Neural cell (in vitro differentiated cells): ENCODE measurements at regions not wholly inside any gene's neighbourhood (a gene's known extent, or its start where the extent isn't known, plus 50 kb on each side); places are given as distances from the start of the nearest gene placed in this dataset.

Source experiments
- H2AFZ ChIP-seq: fragments of 200-600, 300-800 bp; sonication (generic), shearing (Covaris generic); 2 replicates; pipeline ENCODE4 v1.6.0; 2014; ENCODE audit warnings: low read depth, mild to moderate bottlenecking, antibody characterized with exemption, low read length, moderate library complexity
- H3F3A ChIP-seq: fragments of 200-600 bp; shearing (Covaris generic); 2 replicates; pipeline ENCODE4 v1.6.1; 2016; ENCODE audit warnings: mild to moderate bottlenecking, moderate library complexity, mixed read lengths, antibody characterized with exemption, low read length; ENCODE audit not compliant: insufficient read depth, poor library complexity, severe bottlenecking
- H3K27ac ChIP-seq: fragments of 200-600, 300-800 bp; sonication (generic), shearing (Covaris generic); 2 replicates; pipeline ENCODE4 v1.5.1; 2014; ENCODE audit warnings: mild to moderate bottlenecking, low read length, moderate library complexity
- H3K27me3 ChIP-seq: fragments of 300-800, 200-600 bp; sonication (generic), shearing (Covaris generic); 2 replicates; pipeline ENCODE4 v1.6.0; 2014; ENCODE audit warnings: mild to moderate bottlenecking, low read depth, low read length, moderate library complexity; ENCODE audit not compliant: insufficient read depth
- H3K36me3 ChIP-seq: fragments of 300-800, 200-600 bp; sonication (generic), shearing (Covaris generic); 2 replicates; pipeline ENCODE4 v1.5.1; 2014; ENCODE audit warnings: mild to moderate bottlenecking, antibody characterized with exemption, low read length, moderate library complexity; ENCODE audit not compliant: insufficient read depth
- H3K4me2 ChIP-seq: fragments of 300-800, 200-600 bp; sonication (generic), shearing (Covaris generic); 2 replicates; pipeline ENCODE4 v1.6.0; 2014; ENCODE audit warnings: mild to moderate bottlenecking, low read length
- H3K4me3 ChIP-seq: fragments of 300-800, 200-600 bp; sonication (generic), shearing (Covaris generic); 2 replicates; pipeline ENCODE4 v1.5.1; 2014; ENCODE audit warnings: mild to moderate bottlenecking, low read length, moderate library complexity
- H3K79me2 ChIP-seq: fragments of 200-600 bp; shearing (Covaris generic); replicated peaks from 2 replicates; pipeline ENCODE4 v1.6.0; 2014; ENCODE audit warnings: mild to moderate bottlenecking, low read length, moderate library complexity; ENCODE audit not compliant: insufficient read depth
- H3K9ac ChIP-seq: fragments of 300-800, 200-600 bp; sonication (generic), shearing (Covaris generic); 2 replicates; pipeline ENCODE4 v1.6.1; 2016; ENCODE audit warnings: mild to moderate bottlenecking, low read length, mixed read lengths
- H3K9me2 ChIP-seq: fragments of 200-600 bp; shearing (Covaris generic); 2 replicates; pipeline ENCODE4 v1.6.1; 2016; ENCODE audit warnings: mild to moderate bottlenecking, low read length, mixed read lengths; ENCODE audit not compliant: insufficient read depth
- H3K9me3 ChIP-seq: fragments of 200-600, 300-800 bp; sonication (generic), shearing (Covaris generic); 2 replicates; pipeline ENCODE4 v1.6.1; 2016; ENCODE audit warnings: mild to moderate bottlenecking, mixed run types, low read length, moderate library complexity, mixed read lengths
- H4K20me1 ChIP-seq: fragments of 200-600 bp; shearing (Covaris generic); 2 replicates; pipeline ENCODE4 v1.6.1; 2016; ENCODE audit warnings: mild to moderate bottlenecking, mixed run types; ENCODE audit not compliant: insufficient read depth
- CTCF ChIP-seq: fragments of 450-650 bp; IDR thresholded peaks from 2 replicates; pipeline ENCODE4 v1.5.1; 2014; ENCODE audit warnings: antibody characterized with exemption, mild to moderate bottlenecking, moderate library complexity; ENCODE audit not compliant: poor library complexity, severe bottlenecking
- EP300 ChIP-seq: fragments of 450-650 bp; conservative IDR thresholded peaks from 2 replicates; pipeline ENCODE4 v1.6.1; 2014; ENCODE audit warnings: antibody characterized with exemption, mild to moderate bottlenecking, moderate library complexity; ENCODE audit not compliant: poor library complexity, severe bottlenecking
- EZH2 ChIP-seq: fragments of 200-600, 300-800 bp; shearing (Covaris generic), sonication (generic); IDR thresholded peaks from 2 replicates; pipeline ENCODE4 v1.6.1; 2014; ENCODE audit warnings: antibody characterized with exemption, low read length, borderline replicate concordance, mild to moderate bottlenecking; ENCODE audit not compliant: insufficient read depth, poor library complexity, severe bottlenecking
- MXI1 ChIP-seq: fragments of 450-650 bp; conservative IDR thresholded peaks from 2 replicates; pipeline ENCODE4 v1.6.1; 2014; ENCODE audit warnings: antibody characterized with exemption, mild to moderate bottlenecking; ENCODE audit not compliant: poor library complexity, severe bottlenecking
- POLR2AphosphoS5 ChIP-seq: IDR thresholded peaks from 2 replicates; pipeline ENCODE4 v1.6.1; 2012
- RAD21 ChIP-seq: fragments of 450-650 bp; conservative IDR thresholded peaks from 2 replicates; pipeline ENCODE4 v1.6.1; 2014; ENCODE audit warnings: antibody characterized with exemption, mild to moderate bottlenecking, moderate library complexity
- REST ChIP-seq: IDR thresholded peaks from 2 replicates; pipeline ENCODE4 v1.6.1; 2012; ENCODE audit warnings: borderline replicate concordance
- SMC3 ChIP-seq: fragments of 450-650 bp; conservative IDR thresholded peaks from 2 replicates; pipeline ENCODE4 v1.6.1; 2014; ENCODE audit warnings: antibody characterized with exemption, mild to moderate bottlenecking, moderate library complexity; ENCODE audit not compliant: poor library complexity
- TAF1 ChIP-seq: IDR thresholded peaks from 2 replicates; pipeline ENCODE4 v1.6.1; 2012; ENCODE audit warnings: low read depth

DNA sequence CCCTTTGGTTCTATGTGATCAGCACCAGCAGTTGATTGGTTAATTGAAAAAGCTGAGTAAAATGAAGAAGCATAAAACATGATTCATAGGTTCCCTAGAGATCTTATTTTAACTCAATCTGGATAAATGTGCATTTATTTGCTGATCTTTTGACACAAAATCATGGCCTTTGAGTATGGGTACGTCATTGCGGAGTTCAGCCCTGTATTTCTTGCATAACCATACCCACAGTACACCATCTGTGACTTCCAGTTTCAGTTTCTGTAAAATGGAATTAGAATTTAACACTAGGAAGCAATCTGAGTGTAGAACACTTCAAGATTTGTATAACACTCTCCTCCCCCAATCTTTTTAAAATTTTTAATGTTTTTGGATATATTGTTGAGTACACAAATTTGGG lies 358.2 kb downstream of the DDX10 start:
- Histone ChIP-seq H3K9ac (no peak overlapping the region), H3K27ac (no peak overlapping the region), H2AFZ (no peak overlapping the region), H3K79me2 (no peaks in the 10 kb centered on the region), H4K20me1 (no peaks in the 10 kb centered on the region), H3K36me3 (no peaks in the 10 kb centered on the region), H3K9me2 (no peaks in the 10 kb centered on the region), H3K4me3 (no peak overlapping the region), H3F3A (no peaks in the 10 kb centered on the region), H3K27me3 (no peaks in the 10 kb centered on the region), H3K4me2 (no peak overlapping the region), H3K9me3 (no peaks in the 10 kb centered on the region)
- TF ChIP-seq EP300 = no peak
- TF ChIP-seq TAF1 = no peak
- TF ChIP-seq EZH2 = no peak

DNA sequence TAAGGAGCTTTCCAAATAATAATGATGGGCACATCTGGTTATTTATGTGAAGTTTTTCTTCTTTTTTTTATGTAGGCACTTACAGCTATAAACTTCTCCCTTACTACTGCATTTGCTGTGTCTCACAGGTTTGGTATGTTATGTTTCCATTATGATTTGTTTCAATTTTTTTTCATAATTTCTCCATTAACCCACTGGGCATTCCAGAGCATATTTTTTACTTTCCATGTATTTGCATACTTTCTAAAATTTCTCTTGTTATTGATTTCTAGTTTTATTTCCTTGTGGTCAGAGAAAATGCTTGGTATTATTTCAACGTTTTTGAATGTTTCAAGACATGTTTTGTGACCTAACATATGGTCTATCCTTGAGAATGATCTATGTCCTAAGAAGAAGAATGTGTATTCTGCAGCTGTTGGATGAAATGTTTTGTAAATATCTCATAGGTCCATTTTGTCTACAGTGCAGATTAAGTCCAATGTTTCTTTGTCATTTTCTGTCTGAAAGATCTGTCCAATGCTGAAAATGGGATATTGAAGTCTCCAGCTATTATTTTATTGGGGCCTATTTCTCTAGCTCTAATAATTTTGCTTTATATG lies 362.1 kb downstream of the DDX10 start:
- H3K4me3 ChIP-seq = no peak overlapping the region
- no peaks in the 10 kb centered on the region for H4K20me1 ChIP-seq
- H3K36me3 ChIP-seq = no peaks in the 10 kb centered on the region
- no peak overlapping the region for H3K27ac ChIP-seq
- no peaks in the 10 kb centered on the region for H3K27me3 ChIP-seq
- no peak overlapping the region for H3K4me2 ChIP-seq
- no peaks in the 10 kb centered on the region for H3F3A ChIP-seq
- no peaks in the 10 kb centered on the region for H3K9me3 ChIP-seq
- H3K9me2 ChIP-seq = no peaks in the 10 kb centered on the region
- H3K9ac ChIP-seq = no peak overlapping the region
- no peak for TF ChIP-seq TAF1
- TF ChIP-seq MXI1 = no peak
- no peak for TF ChIP-seq RAD21
- no peak for TF ChIP-seq SMC3
- no peak for TF ChIP-seq EP300
- TF ChIP-seq CTCF = no peak
- no peak for TF ChIP-seq EZH2
- TF ChIP-seq POLR2AphosphoS5 = no peak
- TF ChIP-seq REST = no peak
- no peaks in the 10 kb centered on the region for H3K79me2 ChIP-seq
- no peak overlapping the region for H2AFZ ChIP-seq
